Activated naive CD8-positive, alpha-beta T cell treated with anti-CD3 and anti-CD28 coated beads, Interleukin-2, amount 50 U/mL, for 24 hours (primary cell): ENCODE measurements at regions not wholly inside any gene's neighbourhood (a gene's known extent, or its start where the extent isn't known, plus 50 kb on each side); places are given as distances from the start of the nearest gene placed in this dataset.

Experiments
- ATAC-seq: fragments of 150-1000 bp; cut with Tn5 transposase; one replicate; pipeline ENCODE4 v1.10.0; 2021
- DNase-seq: peaks from one replicate; pipeline ENCODE4 v3.0.0; 2021
- H3K27ac Mint-ChIP-seq: one replicate; pipeline ENCODE4 v1.8.0; 2021; ENCODE audit warnings: mild to moderate bottlenecking, mixed read lengths
- H3K27me3 Mint-ChIP-seq: one replicate; pipeline ENCODE4 v1.8.0; 2021; ENCODE audit warnings: mixed read lengths
- H3K36me3 Mint-ChIP-seq: one replicate; pipeline ENCODE4 v1.8.0; 2021; ENCODE audit warnings: low read depth, mixed read lengths
- H3K4me1 Mint-ChIP-seq: one replicate; pipeline ENCODE4 v1.8.0; 2021; ENCODE audit warnings: mixed read lengths
- H3K4me3 Mint-ChIP-seq: one replicate; pipeline ENCODE4 v1.8.0; 2021; ENCODE audit warnings: mild to moderate bottlenecking, moderate library complexity, mixed read lengths
- H3K9me3 Mint-ChIP-seq: one replicate; pipeline ENCODE4 v1.8.0; 2021; ENCODE audit warnings: mixed read lengths

DNA sequence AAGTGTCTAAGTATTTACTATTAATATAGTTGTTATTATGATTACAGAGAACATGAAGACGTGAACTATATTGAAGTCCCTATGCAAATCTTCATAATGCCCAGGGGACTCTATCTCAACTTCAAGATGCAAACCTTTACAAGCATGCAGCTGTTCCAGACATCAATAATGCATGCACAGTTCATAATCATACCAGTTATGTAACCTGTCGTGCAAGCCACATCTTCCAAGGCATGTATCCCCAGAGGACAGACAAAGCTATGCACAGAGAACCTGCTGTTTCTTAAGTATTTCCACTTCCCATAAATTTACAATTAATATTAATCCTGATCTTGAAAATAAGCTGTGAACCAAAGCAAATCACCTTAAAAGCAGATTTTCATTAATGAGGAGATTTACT, 534.1 kb downstream of the TUSC7 start:
- H3K4me3 Mint-ChIP-seq, result no peak overlapping the region

DNA sequence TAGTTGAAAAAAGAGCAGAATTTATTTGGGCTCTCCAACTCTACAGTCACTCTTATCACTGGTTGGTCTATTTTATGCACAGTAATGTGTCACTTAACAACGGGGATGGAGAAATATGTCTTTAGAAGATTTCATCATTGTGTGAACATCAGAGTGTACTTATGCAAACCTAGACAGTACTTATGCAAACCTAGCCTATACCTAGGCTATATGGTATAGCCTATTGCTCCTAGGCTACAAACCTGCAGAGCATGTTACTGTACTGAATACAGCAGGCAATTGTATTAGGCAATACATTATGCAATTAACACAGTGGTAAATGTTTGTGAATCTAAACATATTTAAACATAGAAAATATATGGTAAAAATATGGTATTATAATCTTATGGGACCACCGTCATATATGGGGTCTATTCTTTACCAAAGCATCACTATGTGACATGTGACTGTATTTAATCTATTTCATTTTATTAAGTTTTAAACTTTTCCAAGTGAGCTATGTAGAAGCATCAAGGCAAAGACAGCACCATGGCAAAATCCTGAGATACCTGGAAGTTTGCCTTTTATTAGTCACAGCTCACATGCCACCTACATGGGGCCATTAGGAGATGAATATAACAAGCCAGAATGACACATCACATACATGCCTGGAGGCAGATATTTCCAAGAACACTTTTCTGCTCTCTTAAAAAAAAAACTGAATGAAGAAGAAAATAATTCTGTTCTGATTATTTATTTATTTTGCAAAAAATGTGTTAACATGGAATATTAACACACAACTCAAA, 537.4 kb downstream of the TUSC7 start:
- no peaks in the 10 kb centered on the region for H3K4me1 Mint-ChIP-seq
- DNase-seq (no peak), ATAC-seq (no peak)
- H3K9me3 Mint-ChIP-seq, result peaks cover 13% of the 10 kb centered on the region
- no peaks in the 10 kb centered on the region for H3K36me3 Mint-ChIP-seq
- H3K27ac Mint-ChIP-seq, result no peak overlapping the region
- no peak overlapping the region for H3K4me3 Mint-ChIP-seq
- H3K27me3 Mint-ChIP-seq, result no peaks in the 10 kb centered on the region

More for the DNA sequence above, 534.1 kb downstream of the TUSC7 start:
- Mint-ChIP-seq H3K27ac (no peak overlapping the region), H3K36me3 (no peaks in the 10 kb centered on the region), H3K27me3 (no peaks in the 10 kb centered on the region), H3K4me1 (no peaks in the 10 kb centered on the region), H3K9me3 (peaks cover 10% of the 10 kb centered on the region)
- DNase-seq, result no peak
- ATAC-seq, result no peak

DNA sequence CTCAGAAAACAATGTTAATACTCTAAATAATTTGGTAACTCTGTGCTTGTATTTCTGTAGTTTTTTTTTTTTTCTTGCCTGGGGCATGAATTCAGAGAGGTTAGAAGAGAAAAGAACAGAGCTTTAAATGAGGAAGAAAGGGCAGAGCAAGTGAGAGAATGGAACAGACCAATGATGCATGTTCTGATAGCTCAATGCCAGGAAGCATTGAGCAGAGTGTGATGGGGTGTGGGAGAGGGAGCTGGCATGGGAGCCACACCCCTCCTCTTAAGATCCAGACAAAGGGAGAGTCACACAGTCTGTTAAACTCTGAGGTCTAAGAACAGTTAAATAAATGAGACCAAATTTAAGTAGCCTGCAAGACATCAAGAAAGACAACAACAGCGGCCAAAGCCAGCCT, 538.6 kb downstream of the TUSC7 start:
- DNase-seq (no peak), ATAC-seq (no peak)
- Mint-ChIP-seq H3K4me3 (no peak overlapping the region), H3K4me1 (no peaks in the 10 kb centered on the region), H3K27me3 (no peaks in the 10 kb centered on the region), H3K9me3 (peaks cover 13% of the 10 kb centered on the region), H3K27ac (no peak overlapping the region), H3K36me3 (no peaks in the 10 kb centered on the region)

DNA sequence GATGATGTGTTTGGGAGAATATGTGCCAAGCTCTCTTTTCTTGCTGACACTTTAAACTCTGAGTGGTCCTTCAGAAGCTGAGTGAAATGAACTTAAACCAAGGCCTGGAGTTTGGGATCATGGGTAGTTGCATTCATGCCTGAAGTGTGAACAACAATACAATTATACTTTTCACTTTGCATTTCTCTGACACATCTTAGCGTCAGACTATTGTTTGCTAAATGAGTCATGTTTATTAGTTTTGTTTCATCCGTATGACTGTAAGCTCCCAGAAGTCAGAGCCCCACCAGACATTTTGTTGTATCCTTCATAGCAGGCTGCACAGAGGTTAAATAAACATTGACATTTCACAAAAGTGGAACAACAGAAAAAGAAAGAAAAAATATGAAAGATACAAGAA, 542.6 kb downstream of the TUSC7 start:
- peaks cover 4% of the 10 kb centered on the region for H3K9me3 Mint-ChIP-seq
- no peaks in the 10 kb centered on the region for H3K27me3 Mint-ChIP-seq
- no peak for DNase-seq
- H3K4me1 Mint-ChIP-seq, result no peaks in the 10 kb centered on the region
- H3K4me3 Mint-ChIP-seq, result no peak overlapping the region
- no peaks in the 10 kb centered on the region for H3K36me3 Mint-ChIP-seq
- H3K27ac Mint-ChIP-seq, result no peak overlapping the region
- ATAC-seq, result no peak

DNA sequence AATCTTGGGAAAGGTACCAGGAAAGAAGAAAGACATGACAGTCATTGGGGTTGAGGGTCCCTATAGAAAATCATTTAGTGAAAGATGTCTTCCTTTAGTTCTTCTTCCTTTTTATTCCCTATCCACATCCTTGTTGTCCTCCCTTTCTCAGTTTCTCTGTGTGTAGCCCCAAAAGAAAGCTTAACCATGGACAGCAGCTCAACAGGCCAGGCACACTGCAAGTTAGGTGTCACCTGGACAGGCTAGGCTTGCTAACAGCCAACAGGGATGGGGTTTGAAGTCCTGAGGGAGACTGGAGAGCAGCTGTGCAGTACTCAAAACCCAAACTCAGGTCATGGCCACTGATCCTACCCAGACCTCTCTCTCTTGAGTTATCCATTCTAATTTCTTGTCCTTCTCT, 543.1 kb downstream of the TUSC7 start:
- DNase-seq (no peak), ATAC-seq (no peak)
- Mint-ChIP-seq H3K36me3 (no peaks in the 10 kb centered on the region), H3K4me1 (no peaks in the 10 kb centered on the region), H3K4me3 (no peak overlapping the region), H3K27ac (no peak overlapping the region), H3K9me3 (peaks cover 4% of the 10 kb centered on the region), H3K27me3 (no peaks in the 10 kb centered on the region)

DNA sequence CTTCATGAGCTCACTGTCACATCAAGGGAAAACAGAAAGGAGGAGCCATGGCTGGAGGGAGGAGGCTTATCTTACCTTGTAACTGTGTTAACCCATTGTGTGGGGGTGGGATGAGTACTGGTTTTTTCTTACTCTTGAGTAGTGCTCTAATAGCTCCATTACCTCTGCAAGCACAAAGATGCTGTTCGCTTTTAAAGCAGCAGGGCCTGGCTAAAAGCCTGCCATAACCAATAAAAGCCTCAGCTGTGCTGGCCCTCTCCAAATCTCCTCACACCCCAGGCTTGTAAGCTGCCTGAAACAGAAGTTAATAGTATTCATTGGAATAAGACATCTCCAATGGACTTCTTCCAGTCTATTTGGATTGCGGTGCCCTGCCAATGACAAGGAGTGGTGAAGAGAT, 544.1 kb downstream of the TUSC7 start:
- H3K27me3 Mint-ChIP-seq, result no peaks in the 10 kb centered on the region
- H3K9me3 Mint-ChIP-seq, result peaks cover 4% of the 10 kb centered on the region
- no peak for ATAC-seq
- H3K4me3 Mint-ChIP-seq, result no peak overlapping the region
- DNase-seq, result no peak
- H3K36me3 Mint-ChIP-seq, result no peaks in the 10 kb centered on the region
- no peak overlapping the region for H3K27ac Mint-ChIP-seq
- no peaks in the 10 kb centered on the region for H3K4me1 Mint-ChIP-seq

DNA sequence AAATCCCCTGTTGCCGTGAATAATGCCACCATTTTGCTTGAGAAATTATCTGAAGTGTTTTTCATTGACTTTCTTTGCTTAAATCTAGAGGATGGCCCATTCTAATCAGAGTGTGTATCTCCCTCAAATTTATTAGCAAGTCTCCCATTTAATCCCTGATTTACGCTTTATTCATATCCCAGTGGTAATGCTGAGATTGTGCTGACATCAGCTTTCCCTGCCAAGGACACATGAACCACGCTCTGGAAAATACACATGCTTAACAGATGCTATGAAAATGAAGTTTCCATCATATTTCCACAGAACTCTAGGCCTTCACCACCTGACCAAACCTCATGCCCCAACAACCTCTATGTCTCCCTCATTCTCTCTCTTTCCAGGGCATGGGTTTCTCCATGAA, 545.4 kb downstream of the TUSC7 start:
- no peaks in the 10 kb centered on the region for H3K36me3 Mint-ChIP-seq
- H3K27ac Mint-ChIP-seq, result no peak overlapping the region
- no peak overlapping the region for H3K4me3 Mint-ChIP-seq
- H3K4me1 Mint-ChIP-seq, result no peaks in the 10 kb centered on the region
- no peak for ATAC-seq
- no peaks in the 10 kb centered on the region for H3K9me3 Mint-ChIP-seq
- DNase-seq, result no peak
- no peaks in the 10 kb centered on the region for H3K27me3 Mint-ChIP-seq

DNA sequence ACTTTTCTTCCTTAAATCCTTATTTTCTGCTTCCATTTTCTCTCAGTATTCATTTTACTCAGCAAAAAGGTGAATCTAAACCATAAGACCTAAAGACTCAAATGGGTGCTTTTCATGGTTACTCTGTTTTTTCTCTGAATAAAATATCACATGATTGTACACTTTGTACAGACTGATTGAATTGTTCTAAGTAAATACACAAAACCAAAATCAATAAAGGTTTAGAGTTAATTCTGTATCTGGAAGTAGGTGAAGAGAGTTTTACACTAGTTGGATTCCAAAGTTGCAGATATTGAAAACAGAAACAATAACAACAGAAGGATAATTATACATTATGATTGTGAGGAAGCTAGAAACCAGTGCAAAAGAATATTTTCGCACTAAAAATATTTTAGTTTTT, 546.2 kb downstream of the TUSC7 start:
- Mint-ChIP-seq H3K4me1 (no peaks in the 10 kb centered on the region), H3K4me3 (no peak overlapping the region), H3K27me3 (no peaks in the 10 kb centered on the region), H3K9me3 (no peaks in the 10 kb centered on the region), H3K27ac (no peak overlapping the region), H3K36me3 (no peaks in the 10 kb centered on the region)
- DNase-seq (no peak), ATAC-seq (no peak)

DNA sequence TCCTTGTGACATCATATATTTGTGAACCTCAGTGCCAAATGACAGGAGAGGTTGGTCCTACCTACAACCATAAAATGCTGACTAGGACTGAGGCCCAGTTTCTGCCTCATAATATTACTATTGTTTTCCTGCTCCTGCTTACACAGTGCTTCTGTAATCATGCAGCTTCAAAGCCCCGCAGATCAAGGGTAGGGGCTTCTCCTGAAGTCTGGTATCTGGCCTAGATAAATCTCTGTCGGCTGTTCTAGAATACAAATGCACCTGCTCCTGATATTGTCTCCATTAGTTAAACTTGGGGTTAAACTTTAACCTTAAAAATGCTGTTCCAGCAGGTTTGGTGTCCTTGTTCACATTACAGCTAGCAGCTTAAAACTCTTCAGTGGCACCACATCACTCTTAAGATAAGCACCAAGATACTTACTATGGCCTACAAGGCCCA, 552.4 kb downstream of the TUSC7 start:
- no peak for DNase-seq
- Mint-ChIP-seq H3K4me1 (no peaks in the 10 kb centered on the region), H3K27ac (no peak overlapping the region), H3K4me3 (no peak overlapping the region), H3K36me3 (no peaks in the 10 kb centered on the region), H3K27me3 (no peaks in the 10 kb centered on the region), H3K9me3 (peaks cover 7% of the 10 kb centered on the region)
- ATAC-seq, result no peak

DNA sequence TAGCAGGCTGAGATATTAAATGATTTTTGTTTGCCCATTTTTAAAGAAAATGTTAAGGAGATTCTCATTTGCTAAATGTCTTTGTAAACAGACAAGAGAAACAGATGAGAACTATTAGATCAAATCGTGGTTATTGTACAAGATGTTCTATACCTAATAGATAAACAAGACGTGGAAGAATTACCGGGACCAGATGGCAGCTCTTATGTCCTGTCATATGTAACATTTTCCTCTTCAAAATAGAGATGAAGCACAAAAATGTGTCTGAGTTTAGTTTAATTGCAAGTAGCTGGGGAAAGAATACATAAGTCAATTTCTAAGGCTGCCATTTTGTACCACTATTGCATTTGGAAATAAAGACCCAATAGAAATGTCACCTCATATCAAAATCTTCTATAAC, 553.7 kb downstream of the TUSC7 start:
- H3K4me3 Mint-ChIP-seq, result no peak overlapping the region
- ATAC-seq, result no peak
- no peak for DNase-seq
- H3K9me3 Mint-ChIP-seq, result peaks cover 7% of the 10 kb centered on the region
- H3K36me3 Mint-ChIP-seq, result no peaks in the 10 kb centered on the region
- H3K27me3 Mint-ChIP-seq, result no peaks in the 10 kb centered on the region
- H3K4me1 Mint-ChIP-seq, result no peaks in the 10 kb centered on the region
- no peak overlapping the region for H3K27ac Mint-ChIP-seq

DNA sequence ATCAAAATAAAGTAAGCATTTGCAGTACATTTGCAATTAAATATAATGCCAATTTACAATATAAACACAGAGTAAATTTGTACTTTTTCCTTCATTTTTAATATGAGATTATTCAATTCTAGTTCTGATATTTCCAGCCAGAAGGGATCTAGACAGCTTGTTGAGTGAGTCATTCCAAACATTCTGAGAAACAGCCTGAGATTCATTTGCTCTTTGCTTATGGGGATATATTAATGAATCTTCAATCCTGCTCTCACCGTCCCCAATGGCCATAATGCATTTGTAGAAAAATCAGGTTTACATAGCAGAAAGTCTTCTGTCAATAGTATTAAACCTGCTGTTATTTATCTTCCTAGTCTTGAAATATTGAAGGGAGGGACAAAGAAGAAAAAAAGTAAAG, 554.2 kb downstream of the TUSC7 start:
- ATAC-seq (no peak), DNase-seq (no peak)
- no peaks in the 10 kb centered on the region for H3K27me3 Mint-ChIP-seq
- H3K4me1 Mint-ChIP-seq, result no peaks in the 10 kb centered on the region
- no peak overlapping the region for H3K4me3 Mint-ChIP-seq
- H3K27ac Mint-ChIP-seq, result no peak overlapping the region
- peaks cover 7% of the 10 kb centered on the region for H3K9me3 Mint-ChIP-seq
- no peaks in the 10 kb centered on the region for H3K36me3 Mint-ChIP-seq

DNA sequence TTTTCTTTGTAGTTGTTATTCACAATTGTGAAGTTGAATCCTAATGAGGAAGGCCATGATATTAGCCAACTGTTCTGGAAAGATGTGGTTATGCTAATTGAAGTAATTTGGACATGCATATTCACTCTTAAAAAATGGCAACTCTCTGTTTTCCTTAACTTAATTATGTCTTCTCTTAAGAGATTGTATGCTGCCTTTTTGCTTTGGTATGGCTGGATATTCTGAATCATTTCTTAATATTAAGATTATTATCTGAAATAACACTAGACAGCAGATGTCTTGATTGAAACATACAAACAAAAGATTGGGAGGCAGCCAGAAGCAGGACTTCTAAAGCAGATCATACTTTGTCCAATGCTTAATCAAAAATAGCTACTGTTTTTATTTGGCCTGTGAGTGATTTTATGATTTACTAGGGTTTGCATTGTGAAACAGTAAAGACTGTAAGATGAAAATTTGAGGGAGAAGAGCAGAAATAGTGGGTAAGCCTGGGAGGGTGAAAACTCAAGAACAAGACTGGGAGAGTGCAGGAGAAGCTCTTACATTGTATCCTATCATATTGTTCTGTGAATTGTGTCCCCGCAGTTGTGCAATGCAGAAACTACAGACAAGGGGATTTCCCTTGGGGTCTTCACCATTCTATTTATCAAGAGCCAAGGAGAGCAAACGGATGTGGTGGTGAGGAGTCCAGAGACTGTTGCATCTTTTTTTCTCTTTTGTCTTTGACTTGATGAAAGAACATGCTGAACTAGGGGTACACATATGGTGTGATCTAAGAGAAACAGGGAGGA, 554.8 kb downstream of the TUSC7 start:
- DNase-seq, result no peak
- no peaks in the 10 kb centered on the region for H3K36me3 Mint-ChIP-seq
- H3K27ac Mint-ChIP-seq, result no peak overlapping the region
- no peak for ATAC-seq
- H3K4me1 Mint-ChIP-seq, result no peaks in the 10 kb centered on the region
- H3K27me3 Mint-ChIP-seq, result no peaks in the 10 kb centered on the region
- peaks cover 7% of the 10 kb centered on the region for H3K9me3 Mint-ChIP-seq
- no peak overlapping the region for H3K4me3 Mint-ChIP-seq

DNA sequence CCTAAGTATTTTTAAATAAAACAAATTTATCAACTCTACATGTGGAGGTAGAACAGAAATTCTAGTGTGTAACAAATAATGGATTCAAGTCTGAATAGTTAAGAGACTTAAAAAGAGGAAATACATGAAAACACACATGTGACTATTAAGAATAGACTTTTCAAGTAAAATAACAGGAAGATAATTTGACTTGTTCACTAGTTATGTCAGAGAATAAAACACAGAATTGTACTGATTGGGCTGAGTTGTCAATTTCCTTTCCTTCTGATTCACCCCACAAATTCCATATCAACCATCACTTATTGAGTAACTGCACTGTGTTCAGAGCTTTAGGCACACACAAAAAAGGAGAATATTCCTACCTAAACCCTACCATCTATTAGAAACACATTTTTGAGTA, 557.2 kb downstream of the TUSC7 start:
- ATAC-seq (no peak), DNase-seq (no peak)
- Mint-ChIP-seq H3K4me1 (no peaks in the 10 kb centered on the region), H3K4me3 (no peak overlapping the region), H3K9me3 (peaks cover 7% of the 10 kb centered on the region), H3K27me3 (no peaks in the 10 kb centered on the region), H3K36me3 (no peaks in the 10 kb centered on the region), H3K27ac (no peak overlapping the region)

DNA sequence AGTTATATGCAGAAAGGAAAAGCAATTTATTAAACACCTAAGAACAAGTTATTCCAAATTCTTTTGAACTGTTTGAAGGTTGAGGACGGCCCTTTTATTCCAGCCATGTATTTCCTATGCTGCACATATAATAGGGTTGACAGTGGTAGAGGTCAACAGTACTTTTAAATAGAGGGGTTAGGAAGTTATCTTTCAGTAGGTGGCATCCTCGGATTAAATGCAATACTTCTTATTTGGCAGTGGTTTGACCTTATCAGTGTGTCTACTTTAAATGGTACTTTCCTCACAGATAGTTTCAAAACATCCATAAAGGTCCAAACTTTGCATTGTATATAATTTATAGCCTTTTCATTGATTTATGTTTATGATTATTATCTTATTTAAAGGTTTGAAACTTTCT, 558.7 kb downstream of the TUSC7 start:
- Mint-ChIP-seq H3K36me3 (no peaks in the 10 kb centered on the region), H3K9me3 (peaks cover 7% of the 10 kb centered on the region), H3K4me3 (no peak overlapping the region), H3K27me3 (no peaks in the 10 kb centered on the region), H3K27ac (no peak overlapping the region), H3K4me1 (no peaks in the 10 kb centered on the region)
- no peak for DNase-seq
- ATAC-seq, result no peak

DNA sequence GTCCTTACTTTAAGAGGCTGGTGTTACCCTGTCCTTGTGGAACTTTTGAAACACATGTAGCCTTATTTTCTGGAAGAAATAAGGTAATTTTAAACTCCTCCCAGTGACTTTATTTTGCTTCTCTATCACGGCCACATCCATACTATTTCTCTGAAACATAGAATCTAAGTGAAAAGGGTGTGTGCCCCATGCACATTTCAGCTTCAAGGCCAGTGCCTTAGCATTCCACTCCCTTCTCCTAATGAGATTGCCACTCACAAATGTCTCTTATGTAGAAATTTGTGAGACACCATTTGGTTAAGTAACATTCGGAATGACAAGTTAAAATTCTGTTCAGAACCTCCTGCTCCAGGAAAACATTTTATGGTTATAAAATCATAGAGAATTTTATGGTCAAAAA, 562.7 kb downstream of the TUSC7 start:
- no peak overlapping the region for H3K4me3 Mint-ChIP-seq
- H3K27ac Mint-ChIP-seq, result no peak overlapping the region
- DNase-seq (no peak), ATAC-seq (no peak)
- no peaks in the 10 kb centered on the region for H3K36me3 Mint-ChIP-seq
- H3K4me1 Mint-ChIP-seq, result no peaks in the 10 kb centered on the region
- H3K9me3 Mint-ChIP-seq, result no peaks in the 10 kb centered on the region
- H3K27me3 Mint-ChIP-seq, result no peaks in the 10 kb centered on the region
